Ectodermal cell (in vitro differentiated cells): ENCODE measurements at regions not wholly inside any gene's neighbourhood (a gene's known extent, or its start where the extent isn't known, plus 50 kb on each side); places are given as distances from the start of the nearest gene placed in this dataset.

ENCODE experiments used
- H3K27ac ChIP-seq: 2 replicates; pipeline ENCODE4 v1.7.0; 2013; ENCODE audit warnings: mild to moderate bottlenecking, low read depth, low read length; ENCODE audit not compliant: insufficient read depth, poor library complexity, severe bottlenecking
- H3K27me3 ChIP-seq: 2 replicates; pipeline ENCODE4 v1.7.0; 2013; ENCODE audit warnings: mild to moderate bottlenecking, low read length; ENCODE audit not compliant: insufficient read depth, control insufficient read depth, poor library complexity, severe bottlenecking
- H3K36me3 ChIP-seq: one replicate; pipeline ENCODE4 v1.7.0; 2013; ENCODE audit warnings: low read length; ENCODE audit not compliant: control insufficient read depth, insufficient read depth
- H3K4me1 ChIP-seq: one replicate; pipeline ENCODE4 v1.7.0; 2013; ENCODE audit warnings: low read length; ENCODE audit not compliant: control insufficient read depth, insufficient read depth
- H3K4me3 ChIP-seq: 2 replicates; pipeline ENCODE4 v1.7.0; 2013; ENCODE audit warnings: low read depth, low read length, control low read depth; ENCODE audit not compliant: insufficient read depth
- H3K9me3 ChIP-seq: 2 replicates; pipeline ENCODE4 v1.7.0; 2013; ENCODE audit warnings: mild to moderate bottlenecking, low read length, moderate library complexity; ENCODE audit not compliant: control insufficient read depth
- WGBS, 2 experiments: methylation state at CpG; one replicate each; pipeline ENCODE4 v1.1.7; 2013; ENCODE audit warnings: missing lambda C conversion rate in 2 of 2; 5-methylcytosine and 5-hydroxymethylcytosine counted together

DNA sequence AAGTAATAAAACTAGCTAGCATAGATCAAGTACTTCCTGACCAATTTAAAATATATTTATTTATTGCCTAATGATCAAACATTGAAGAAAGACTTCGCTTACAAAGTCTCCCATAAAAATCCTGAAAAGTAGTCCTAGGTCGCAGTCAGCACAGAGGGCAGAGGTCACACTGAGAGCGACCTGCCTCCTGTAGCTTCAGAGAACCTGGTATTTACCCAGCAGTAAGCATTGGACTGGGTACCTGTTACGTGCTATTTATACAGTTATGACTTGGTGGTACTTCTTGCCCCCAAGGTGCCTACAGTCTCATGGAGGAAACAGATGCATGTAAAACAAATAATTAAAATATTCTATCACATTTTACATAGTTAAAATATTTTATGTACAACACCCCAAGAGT lies 274.1 kb upstream of the G2E3 start:
- H3K9me3 ChIP-seq: no peaks in the 10 kb centered on the region
- no peak overlapping the region for H3K27ac ChIP-seq
- H3K4me3 ChIP-seq: no peak overlapping the region
- H3K4me1 ChIP-seq: no peaks in the 10 kb centered on the region
- no peaks in the 10 kb centered on the region for H3K36me3 ChIP-seq
- H3K27me3 ChIP-seq: no peaks in the 10 kb centered on the region
- 90% methylated on average over 4 of the region's 4 CpGs for WGBS, 2 experiments

DNA sequence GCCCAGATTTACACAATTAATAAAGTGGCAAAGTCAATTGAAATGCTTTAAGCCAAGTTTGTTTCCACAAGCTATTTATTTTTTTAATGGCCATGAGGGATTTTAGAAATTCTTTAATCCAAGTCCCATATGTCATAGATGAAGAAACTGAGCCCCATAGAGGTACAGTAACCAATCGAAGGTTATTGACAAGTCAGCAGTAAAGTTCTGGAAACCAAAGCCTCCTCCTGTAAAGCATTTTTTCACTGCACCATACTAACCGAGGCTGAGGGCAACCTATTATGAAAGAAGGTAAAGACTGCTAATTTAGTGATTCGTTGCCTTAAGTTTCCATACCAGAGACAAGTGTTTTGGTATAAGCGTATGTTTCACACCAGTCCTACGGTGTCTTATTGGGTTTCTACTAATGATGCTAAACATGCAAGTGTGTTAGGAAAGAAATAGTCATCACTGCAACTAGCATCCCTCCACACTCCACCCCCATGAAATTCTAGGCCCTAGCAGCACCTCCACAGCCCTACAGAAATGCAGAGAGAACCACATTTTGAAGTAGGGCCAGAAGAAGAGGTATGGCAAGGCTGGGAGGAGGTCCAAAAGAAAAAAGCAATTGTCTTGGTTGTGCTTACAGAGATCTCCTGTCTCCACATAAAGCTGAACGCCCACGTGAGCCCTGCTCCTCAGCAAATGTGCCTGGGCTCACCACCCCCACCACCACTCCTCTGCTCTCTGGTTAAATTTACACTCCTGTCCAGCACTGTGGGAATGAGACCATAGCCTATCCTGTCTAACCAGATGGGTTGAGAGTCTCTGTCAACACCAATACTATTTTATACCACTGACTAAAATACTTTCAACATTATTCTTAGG lies 271.1 kb upstream of the G2E3 start:
- WGBS, 2 experiments: 87 to 91% methylated on average over 7 of the region's 7 CpGs
- no peak overlapping the region for H3K27ac ChIP-seq
- no peaks in the 10 kb centered on the region for H3K27me3 ChIP-seq
- H3K36me3 ChIP-seq: no peaks in the 10 kb centered on the region
- H3K9me3 ChIP-seq: no peaks in the 10 kb centered on the region
- no peak overlapping the region for H3K4me3 ChIP-seq
- H3K4me1 ChIP-seq: no peaks in the 10 kb centered on the region

DNA sequence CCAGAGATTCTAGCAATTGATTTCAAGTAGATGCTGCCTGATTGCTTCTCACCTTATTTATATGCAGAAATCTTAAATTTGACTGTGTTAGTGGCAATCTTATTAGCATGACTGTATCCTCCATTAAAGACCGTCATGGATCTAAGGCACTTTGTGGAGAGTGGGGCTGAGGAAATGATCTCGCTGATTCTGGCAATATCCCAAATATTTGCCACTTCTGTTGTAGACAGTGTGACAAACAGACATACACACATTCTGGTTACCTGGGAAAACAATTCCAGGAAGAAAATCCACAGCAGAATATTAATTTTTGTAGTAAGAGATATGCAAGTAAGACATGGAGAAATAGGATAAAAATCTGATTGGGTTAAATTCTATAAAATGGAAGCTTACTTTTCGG lies 269.0 kb upstream of the G2E3 start:
- no peak overlapping the region for H3K4me3 ChIP-seq
- 90 to 96% methylated on average over 3 of the region's 3 CpGs for WGBS, 2 experiments
- no peaks in the 10 kb centered on the region for H3K36me3 ChIP-seq
- no peaks in the 10 kb centered on the region for H3K4me1 ChIP-seq
- no peak overlapping the region for H3K27ac ChIP-seq
- H3K9me3 ChIP-seq: no peaks in the 10 kb centered on the region
- no peaks in the 10 kb centered on the region for H3K27me3 ChIP-seq

- H3K27me3 ChIP-seq: no peaks in the 10 kb centered on the region
- WGBS, 2 experiments: 93 to 94% methylated on average over 1 to 2 of the region's 2 CpGs
- no peak overlapping the region for H3K4me3 ChIP-seq
These were observed 267.7 kb upstream of the G2E3 start for GRCh38 chr14:30291216-30291615.

GRCh38 chr14:30292541-30292940 lies 266.4 kb upstream of the G2E3 start:
- Histone ChIP-seq H3K4me1 (no peaks in the 10 kb centered on the region), H3K4me3 (no peak overlapping the region), H3K9me3 (no peaks in the 10 kb centered on the region), H3K27ac (no peak overlapping the region), H3K27me3 (no peaks in the 10 kb centered on the region), H3K36me3 (no peaks in the 10 kb centered on the region)
- WGBS, 2 experiments: 86 to 90% methylated on average over 3 of the region's 3 CpGs

More at GRCh38 chr14:30291216-30291615, 267.7 kb upstream of the G2E3 start:
- no peaks in the 10 kb centered on the region for H3K36me3 ChIP-seq
- H3K9me3 ChIP-seq: no peaks in the 10 kb centered on the region
- no peaks in the 10 kb centered on the region for H3K4me1 ChIP-seq
- H3K27ac ChIP-seq: no peak overlapping the region

DNA sequence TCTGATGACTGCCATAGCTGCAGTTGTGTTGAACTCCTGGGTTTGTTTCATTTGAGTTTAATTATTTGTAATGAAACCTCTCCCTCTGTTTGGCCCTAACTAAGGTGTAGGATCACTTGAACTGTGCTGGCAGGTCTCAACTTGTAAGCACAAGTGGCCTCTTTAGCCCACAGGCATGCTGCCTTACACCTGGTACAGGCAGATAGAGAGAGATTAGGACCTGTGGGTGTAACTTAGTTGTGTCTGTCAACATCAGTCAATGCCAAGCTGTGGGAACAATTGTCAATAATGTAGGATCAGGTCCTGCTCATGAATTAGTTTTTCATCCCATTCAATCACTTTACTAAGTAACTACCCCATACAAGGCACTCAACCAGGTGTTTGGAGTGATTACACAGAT lies 263.0 kb upstream of the G2E3 start:
- no peaks in the 10 kb centered on the region for H3K27me3 ChIP-seq
- no peaks in the 10 kb centered on the region for H3K9me3 ChIP-seq
- no peak overlapping the region for H3K27ac ChIP-seq
- H3K4me1 ChIP-seq: no peaks in the 10 kb centered on the region
- no peak overlapping the region for H3K4me3 ChIP-seq
- no peaks in the 10 kb centered on the region for H3K36me3 ChIP-seq

- Histone ChIP-seq H3K4me1 (no peaks in the 10 kb centered on the region), H3K27me3 (no peaks in the 10 kb centered on the region), H3K9me3 (no peaks in the 10 kb centered on the region), H3K36me3 (no peaks in the 10 kb centered on the region), H3K27ac (no peak overlapping the region), H3K4me3 (no peak overlapping the region)
- WGBS, 2 experiments: 87 to 93% methylated on average over 10 to 11 of the region's 11 CpGs
These were observed 262.0 kb upstream of the G2E3 start for GRCh38 chr14:30296931-30297405.

DNA sequence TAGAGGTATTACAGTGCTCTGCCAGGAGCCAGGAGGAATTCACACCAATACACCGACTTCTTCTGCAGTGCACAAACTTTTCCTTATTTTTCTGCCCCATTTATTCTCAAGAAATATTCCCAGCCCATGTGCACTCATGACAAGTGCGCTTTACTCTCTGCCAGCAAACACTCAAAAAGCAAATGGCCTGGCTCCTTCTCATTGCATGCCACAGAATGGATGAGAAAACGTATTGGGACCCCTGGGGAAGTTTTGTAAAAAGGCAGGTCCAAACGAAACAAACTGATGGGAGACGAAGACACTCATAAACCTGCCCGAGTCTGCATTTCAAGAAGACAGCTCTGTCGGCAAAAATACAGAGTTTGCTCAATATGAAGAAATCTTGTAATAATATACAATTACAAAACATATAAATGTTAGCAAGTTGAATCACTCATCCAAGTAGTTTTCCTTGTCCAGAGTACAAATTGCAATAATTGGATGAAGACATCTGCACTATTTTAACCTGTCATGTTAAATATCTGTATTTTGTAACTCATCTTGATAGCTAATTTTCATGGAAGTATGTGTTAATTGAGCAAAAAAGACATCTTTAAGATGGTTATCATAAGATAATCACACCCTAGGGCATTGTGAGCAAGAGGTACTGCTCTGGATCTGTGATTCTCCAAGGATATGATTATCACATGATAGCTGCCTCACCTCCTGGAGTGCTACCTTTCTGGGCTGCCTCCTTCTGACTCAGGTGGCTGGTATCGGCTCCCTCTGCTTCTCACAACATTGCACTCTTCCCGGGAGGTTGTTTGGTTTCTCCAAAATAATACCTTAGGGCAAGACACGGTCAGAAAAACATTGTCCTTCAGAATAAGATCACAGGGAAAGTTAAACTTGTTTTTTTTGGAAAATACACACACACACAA lies 260.8 kb upstream of the G2E3 start:
- Histone ChIP-seq H3K27ac (no peak overlapping the region), H3K4me3 (no peak overlapping the region), H3K9me3 (no peaks in the 10 kb centered on the region), H3K36me3 (no peaks in the 10 kb centered on the region), H3K27me3 (no peaks in the 10 kb centered on the region), H3K4me1 (no peaks in the 10 kb centered on the region)
- WGBS, 2 experiments: 91 to 94% methylated on average over 9 of the region's 10 CpGs

GRCh38 chr14:30299915-30300314 lies 259.0 kb upstream of the G2E3 start:
- no peaks in the 10 kb centered on the region for H3K27me3 ChIP-seq
- 93 to 98% methylated on average over 8 of the region's 8 CpGs for WGBS, 2 experiments
- H3K4me3 ChIP-seq: no peak overlapping the region
- H3K9me3 ChIP-seq: no peaks in the 10 kb centered on the region
- H3K4me1 ChIP-seq: no peaks in the 10 kb centered on the region
- no peaks in the 10 kb centered on the region for H3K36me3 ChIP-seq
- no peak overlapping the region for H3K27ac ChIP-seq

DNA sequence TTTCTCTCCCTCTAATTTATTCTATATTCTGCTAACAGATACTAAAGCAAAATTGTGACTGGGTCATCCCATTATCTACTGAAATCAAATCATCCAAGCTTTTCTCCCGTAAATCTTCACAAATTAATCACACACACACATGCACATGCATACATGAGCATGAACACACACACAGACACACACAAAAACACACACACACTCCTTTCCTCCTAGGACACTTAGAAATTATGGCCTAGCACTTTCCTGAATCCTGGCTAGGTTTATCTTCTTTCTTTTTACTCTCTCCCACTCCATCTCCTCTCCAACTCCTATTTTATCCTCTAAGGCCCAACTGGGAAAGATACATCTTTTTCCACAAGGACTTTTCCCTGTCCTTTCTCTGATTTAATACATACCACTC lies 255.6 kb upstream of the G2E3 start:
- no peaks in the 10 kb centered on the region for H3K4me1 ChIP-seq
- H3K9me3 ChIP-seq: no peaks in the 10 kb centered on the region
- H3K27me3 ChIP-seq: no peaks in the 10 kb centered on the region
- WGBS, 2 experiments: 87 to 90% methylated on average over 1 of the region's 1 CpG
- no peaks in the 10 kb centered on the region for H3K36me3 ChIP-seq
- no peak overlapping the region for H3K4me3 ChIP-seq
- no peak overlapping the region for H3K27ac ChIP-seq
